GM18858 (cell line): ENCODE measurements at regions not wholly inside any gene's neighbourhood (a gene's known extent, or its start where the extent isn't known, plus 50 kb on each side); places are given as distances from the start of the nearest gene placed in this dataset.

Experiments
- ATAC-seq: cut with Tn5 transposase; IDR thresholded peaks from one replicate; pipeline ENCODE4 v1.9.1; 2021; ENCODE audit not compliant: unreplicated experiment

GRCh38 chr12:132408626-132409494, 79.5 kb upstream of the GALNT9 start:
- no peak for ATAC-seq

- ATAC-seq: no peak
Observed at GRCh38 chr12:132407992-132408391, 78.6 kb upstream of the GALNT9 start.

- ATAC-seq: no peak
Observed at GRCh38 chr12:132407451-132407961, 78.1 kb upstream of the GALNT9 start.

- ATAC-seq: no peak
Observed at GRCh38 chr12:132406493-132407450, 77.4 kb upstream of the GALNT9 start.

- ATAC-seq: no peak
Observed at GRCh38 chr12:132405742-132406251, 76.4 kb upstream of the GALNT9 start.

GRCh38 chr12:132404951-132405741, 75.8 kb upstream of the GALNT9 start:
- ATAC-seq: no peak

GRCh38 chr12:132404435-132404855, 75.1 kb upstream of the GALNT9 start:
- no peak for ATAC-seq

GRCh38 chr12:132403636-132404434, 74.4 kb upstream of the GALNT9 start:
- no peak for ATAC-seq

- ATAC-seq: no peak
Observed at GRCh38 chr12:132402831-132403416, 73.5 kb upstream of the GALNT9 start.

- ATAC-seq: no peak
Observed at GRCh38 chr12:132401982-132402381, 72.6 kb upstream of the GALNT9 start.

GRCh38 chr12:132400011-132400641, 70.7 kb upstream of the GALNT9 start:
- ATAC-seq: no peak

GRCh38 chr12:132399092-132400010, 70.0 kb upstream of the GALNT9 start:
- ATAC-seq: no peak

- no peak for ATAC-seq
Observed at GRCh38 chr12:132398386-132398991, 69.1 kb upstream of the GALNT9 start.

- ATAC-seq: no peak
Observed at GRCh38 chr12:132397934-132398385, 68.6 kb upstream of the GALNT9 start.

GRCh38 chr12:132397152-132397933, 68.0 kb upstream of the GALNT9 start:
- ATAC-seq: no peak

GRCh38 chr12:132396657-132397056, 67.3 kb upstream of the GALNT9 start:
- no peak for ATAC-seq
